B cell (primary cell): ENCODE measurements at regions not wholly inside any gene's neighbourhood (a gene's known extent, or its start where the extent isn't known, plus 50 kb on each side); places are given as distances from the start of the nearest gene placed in this dataset.

Source experiments
- ATAC-seq: fragments of 200-7000 bp; cut with Tn5 transposase; one replicate; pipeline ENCODE4 v1.10.0; 2021; ENCODE audit warnings: low read depth, mild to moderate bottlenecking, moderate number of reproducible peaks, moderate library complexity
- CTCF ChIA-PET: fragments of 350-600 bp; sonication (Branson Sonifier 250); formaldehyde crosslinking; loops from one replicate; lab custom pipeline; 2021; ENCODE audit warnings: antibody characterized with exemption, inconsistent platforms; lab: Charles Lee
- POLR2A ChIA-PET: fragments of 350-600 bp; sonication (Branson Sonifier 250); formaldehyde crosslinking; loops from one replicate; lab custom pipeline; 2021; ENCODE audit warnings: antibody characterized with exemption; lab: Charles Lee
- DNase-seq: peaks from one replicate; pipeline ENCODE4 v3.0.0; 2013
- H2AFZ ChIP-seq: 2 replicates; pipeline ENCODE4 v1.6.1; 2012; ENCODE audit warnings: mild to moderate bottlenecking, low read depth, low read length; ENCODE audit not compliant: insufficient read depth, poor library complexity, severe bottlenecking
- H3K27ac ChIP-seq, 2 donors: 1 replicate in 1 of 2; 2 replicates in 1 of 2; pipeline ENCODE4 v1.5.1; 2012 to 2013; ENCODE audit warnings: low read length in 2 of 2, mild to moderate bottlenecking in 2 of 2, moderate library complexity in 1 of 2
- H3K27me3 ChIP-seq, 4 experiments: fragments of 200-600 bp in 1 of 4; sonication (generic) in 1 of 4; replicated peaks in 1 of 4; 1 replicate in 2 of 4; 2 replicates in 2 of 4; pipeline versions ENCODE4 v1.6.1 to v1.7.0; 2013 to 2016; ENCODE audit warnings: low read length in 3 of 4, mild to moderate bottlenecking in 2 of 4, mixed read lengths in 1 of 4, moderate library complexity in 1 of 4; ENCODE audit not compliant: insufficient read depth in 4 of 4, control insufficient read depth in 3 of 4; ENCODE audit errors: control extremely low read depth in 1 of 4
- H3K36me3 ChIP-seq, 2 experiments: replicated peaks in 1 of 2; 1 replicate in 1 of 2; 2 replicates in 1 of 2; pipeline versions ENCODE4 v1.6.1 to v1.7.1; 2013; ENCODE audit warnings: low read length in 1 of 2; ENCODE audit not compliant: insufficient read depth in 2 of 2, control insufficient read depth in 1 of 2; ENCODE audit errors: control extremely low read depth in 1 of 2, extremely low read depth in 1 of 2
- H3K4me1 ChIP-seq, 2 donors: fragments of 200-600 bp in 1 of 2; sonication (generic) in 1 of 2; 1 replicate in 1 of 2; 2 replicates in 1 of 2; pipeline versions ENCODE4 v1.5.1 to v1.6.1; 2013 to 2017; ENCODE audit warnings: low read length in 2 of 2; ENCODE audit not compliant: control insufficient read depth in 2 of 2, insufficient read depth in 2 of 2
- H3K4me2 ChIP-seq: replicated peaks from 2 replicates; pipeline ENCODE3; 2012; ENCODE audit warnings: mild to moderate bottlenecking, low read depth, low read length; ENCODE audit not compliant: poor library complexity, severe bottlenecking
- H3K4me3 ChIP-seq, 5 experiments: fragments of 200-600 bp in 1 of 5; sonication (generic) in 1 of 5; 1 replicate in 3 of 5; 2 replicates in 2 of 5; pipeline versions ENCODE4 v1.5.1 to v1.7.0; 2011 to 2016; ENCODE audit warnings: low read length in 4 of 5, mild to moderate bottlenecking in 4 of 5, low read depth in 2 of 5, control low read depth in 1 of 5, moderate library complexity in 1 of 5; ENCODE audit not compliant: insufficient read depth in 1 of 5; ENCODE audit errors: control extremely low read depth in 1 of 5, extremely low read depth in 1 of 5
- H3K79me2 ChIP-seq: fragments of 200-600 bp; sonication (generic); one replicate; pipeline ENCODE4 v1.6.0; 2016; ENCODE audit warnings: low read length; ENCODE audit not compliant: control insufficient read depth, insufficient read depth
- H3K9ac ChIP-seq: fragments of 200-600 bp; sonication (generic); 2 replicates; pipeline ENCODE4 v1.6.1; 2017; ENCODE audit warnings: mild to moderate bottlenecking, low read length, moderate library complexity
- H3K9me3 ChIP-seq, 3 donors: one replicate each; pipeline versions ENCODE4 v1.6.1 to v1.7.1; 2013; ENCODE audit warnings: low read length in 2 of 3; ENCODE audit not compliant: control insufficient read depth in 2 of 3, insufficient read depth in 1 of 3; ENCODE audit errors: control extremely low read depth in 1 of 3
- H4K20me1 ChIP-seq: 2 replicates; pipeline ENCODE4 v1.6.0; 2012; ENCODE audit warnings: mild to moderate bottlenecking, low read length; ENCODE audit not compliant: insufficient read depth, control insufficient read depth, poor library complexity, severe bottlenecking
- H3K27ac Mint-ChIP-seq: one replicate; pipeline ENCODE4 v1.8.0; 2021; ENCODE audit warnings: mixed read lengths
- H3K27me3 Mint-ChIP-seq: one replicate; pipeline ENCODE4 v1.8.0; 2021; ENCODE audit warnings: mixed read lengths
- H3K4me1 Mint-ChIP-seq: one replicate; pipeline ENCODE4 v1.8.0; 2021; ENCODE audit warnings: mixed read lengths
- H3K4me3 Mint-ChIP-seq: one replicate; pipeline ENCODE4 v1.8.0; 2021; ENCODE audit warnings: mixed read lengths
- H3K9me3 Mint-ChIP-seq: one replicate; pipeline ENCODE4 v1.8.0; 2022; ENCODE audit warnings: mixed read lengths; ENCODE audit not compliant: insufficient read depth
- EZH2 ChIP-seq: IDR thresholded peaks from 2 replicates; pipeline ENCODE4 v1.6.1; 2012; ENCODE audit warnings: borderline replicate concordance, low read depth, mild to moderate bottlenecking, moderate library complexity, low read length; ENCODE audit not compliant: insufficient read depth, poor library complexity, severe bottlenecking
- WGBS: methylation state at CpG from one replicate; pipeline ENCODE4 v1.1.5; 2013; ENCODE audit warnings: missing lambda C conversion rate; ENCODE audit not compliant: insufficient coverage; 5-methylcytosine and 5-hydroxymethylcytosine counted together
- intact Hi-C: fragments of 100-400 bp; cut with micrococcal nuclease; formaldehyde crosslinking; loops from one replicate; pipeline ENCODE4 v1.10.0; 2022
- TF ChIP-seq, protein P1 (sequence below): fragments of 200-600 bp; IDR thresholded peaks from one replicate; pipeline ENCODE4 v1.8.0; 2022; ENCODE audit warnings: antibody characterized with exemption, mild to moderate bottlenecking

- H3K9me3 ChIP-seq = peaks cover 0 to 1% (median 0%) of the 10 kb centered on the region in 3 donors
- no peak for ATAC-seq
- H4K20me1 ChIP-seq = no peaks in the 10 kb centered on the region
- Mint-ChIP-seq H3K4me1 (no peaks in the 10 kb centered on the region), H3K27ac (no peak overlapping the region), H3K27me3 (peaks cover 3% of the 10 kb centered on the region), H3K9me3 (no peaks in the 10 kb centered on the region), H3K4me3 (no peak overlapping the region)
- H2AFZ ChIP-seq = no peak overlapping the region
- H3K27ac ChIP-seq = no peak overlapping the region
- H3K4me1 ChIP-seq = no peaks in the 10 kb centered on the region
- no peaks in the 10 kb centered on the region for H3K79me2 ChIP-seq
- intact Hi-C loops = no loop called here
- H3K4me3 ChIP-seq = no peak overlapping the region
- H3K9ac ChIP-seq = no peak overlapping the region
- ChIA-PET CTCF (interaction anchor here (1.5 kb wide), 1 partner anchor 9 kb away, joined by 4 read pairs; no protein-coding TSS in a partner anchor), POLR2A (no interaction called here)
- no peak for DNase-seq
- no peaks in the 10 kb centered on the region for H3K27me3 ChIP-seq
- WGBS = 85% methylated on average over 2 of the region's 3 CpGs
- TF ChIP-seq, protein P1, sequence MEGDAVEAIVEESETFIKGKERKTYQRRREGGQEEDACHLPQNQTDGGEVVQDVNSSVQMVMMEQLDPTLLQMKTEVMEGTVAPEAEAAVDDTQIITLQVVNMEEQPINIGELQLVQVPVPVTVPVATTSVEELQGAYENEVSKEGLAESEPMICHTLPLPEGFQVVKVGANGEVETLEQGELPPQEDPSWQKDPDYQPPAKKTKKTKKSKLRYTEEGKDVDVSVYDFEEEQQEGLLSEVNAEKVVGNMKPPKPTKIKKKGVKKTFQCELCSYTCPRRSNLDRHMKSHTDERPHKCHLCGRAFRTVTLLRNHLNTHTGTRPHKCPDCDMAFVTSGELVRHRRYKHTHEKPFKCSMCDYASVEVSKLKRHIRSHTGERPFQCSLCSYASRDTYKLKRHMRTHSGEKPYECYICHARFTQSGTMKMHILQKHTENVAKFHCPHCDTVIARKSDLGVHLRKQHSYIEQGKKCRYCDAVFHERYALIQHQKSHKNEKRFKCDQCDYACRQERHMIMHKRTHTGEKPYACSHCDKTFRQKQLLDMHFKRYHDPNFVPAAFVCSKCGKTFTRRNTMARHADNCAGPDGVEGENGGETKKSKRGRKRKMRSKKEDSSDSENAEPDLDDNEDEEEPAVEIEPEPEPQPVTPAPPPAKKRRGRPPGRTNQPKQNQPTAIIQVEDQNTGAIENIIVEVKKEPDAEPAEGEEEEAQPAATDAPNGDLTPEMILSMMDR = no peak
- TF ChIP-seq EZH2 = no peak
- no peaks in the 10 kb centered on the region for H3K36me3 ChIP-seq
- H3K4me2 ChIP-seq = no peak overlapping the region
These were observed 308.1 kb upstream of the RUNX1 start for GRCh38 chr21:35357041-35357780.

DNA sequence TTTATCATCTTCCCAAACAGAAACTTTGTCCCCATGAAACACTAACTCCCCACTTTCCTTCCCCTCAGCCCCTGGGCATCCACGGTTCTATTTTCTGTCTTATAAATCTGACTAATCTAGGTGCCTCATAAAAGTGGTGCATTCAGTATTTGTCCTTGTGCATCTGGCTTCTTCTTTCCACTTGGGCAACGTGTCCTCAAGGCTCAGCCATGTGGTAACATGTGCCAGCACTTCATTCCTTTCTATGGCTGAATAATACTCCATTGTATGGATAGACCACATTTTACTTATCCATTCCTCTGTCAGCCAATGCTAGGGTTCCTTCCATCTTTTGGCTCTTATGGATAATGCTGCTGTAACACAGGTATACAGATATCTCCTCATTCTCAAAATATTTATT is 305.0 kb upstream of the RUNX1 start:
- TF ChIP-seq, protein P1 = no peak
- no peak for TF ChIP-seq EZH2
- POLR2A ChIA-PET = interaction anchor here (0.9 kb wide), 1 partner anchor 13 kb away, joined by 3 read pairs; no protein-coding TSS in a partner anchor
- no peak for DNase-seq

More for the DNA sequence above, 305.0 kb upstream of the RUNX1 start:
- peaks cover 0 to 1% (median 0%) of the 10 kb centered on the region in 3 donors for H3K9me3 ChIP-seq
- H3K9ac ChIP-seq = no peak overlapping the region
- Mint-ChIP-seq H3K9me3 (no peaks in the 10 kb centered on the region), H3K4me3 (no peak overlapping the region), H3K27me3 (peaks cover 3% of the 10 kb centered on the region), H3K4me1 (no peaks in the 10 kb centered on the region), H3K27ac (no peak overlapping the region)
- CTCF ChIA-PET = interaction anchor here (0.7 to 1.0 kb wide), 2 partner anchors 46 to 464 kb away, joined by 3 read pairs; no protein-coding TSS in a partner anchor
- H3K36me3 ChIP-seq = no peaks in the 10 kb centered on the region
- no peak overlapping the region for H3K4me3 ChIP-seq
- no peak overlapping the region for H3K27ac ChIP-seq
- no peak for ATAC-seq
- H4K20me1 ChIP-seq = no peaks in the 10 kb centered on the region
- no peak overlapping the region for H3K4me2 ChIP-seq
- H2AFZ ChIP-seq = no peak overlapping the region
- H3K4me1 ChIP-seq = no peaks in the 10 kb centered on the region
- H3K27me3 ChIP-seq = no peaks in the 10 kb centered on the region
- intact Hi-C loops = no loop called here
- WGBS = 92% methylated on average over 2 of the region's 2 CpGs
- no peaks in the 10 kb centered on the region for H3K79me2 ChIP-seq
